Activated naive CD4-positive, alpha-beta T cell treated with Interleukin-2 at 50 U/mL for 16 hours (primary cell): ENCODE measurements at regions not wholly inside any gene's neighbourhood (a gene's known extent, or its start where the extent isn't known, plus 50 kb on each side); places are given as distances from the start of the nearest gene placed in this dataset.

ENCODE experiments used
- DNase-seq: peaks from one replicate; pipeline ENCODE4 v3.0.0-alpha.2; 2020

DNA sequence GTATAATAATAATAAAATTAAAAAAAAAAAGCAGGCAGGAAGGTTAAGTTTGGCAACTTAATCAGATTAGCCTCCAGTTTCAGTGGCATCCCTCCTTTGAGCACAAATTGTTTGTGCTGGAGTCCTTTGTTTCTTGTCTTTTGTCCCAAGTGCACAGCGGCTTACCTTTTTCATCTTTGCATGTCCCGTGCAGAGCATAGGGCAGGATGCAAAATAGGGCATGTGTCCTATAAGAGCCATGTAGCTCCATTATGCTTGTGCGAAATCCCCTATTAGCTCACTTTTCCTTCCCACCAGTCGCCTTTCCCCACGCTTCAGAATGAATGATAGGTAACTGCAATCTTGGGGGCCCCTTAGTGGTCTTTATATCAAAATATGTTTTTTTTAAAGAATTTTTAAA lies 216.8 kb downstream of the TSN start:
- DNase-seq, result no peak

DNA sequence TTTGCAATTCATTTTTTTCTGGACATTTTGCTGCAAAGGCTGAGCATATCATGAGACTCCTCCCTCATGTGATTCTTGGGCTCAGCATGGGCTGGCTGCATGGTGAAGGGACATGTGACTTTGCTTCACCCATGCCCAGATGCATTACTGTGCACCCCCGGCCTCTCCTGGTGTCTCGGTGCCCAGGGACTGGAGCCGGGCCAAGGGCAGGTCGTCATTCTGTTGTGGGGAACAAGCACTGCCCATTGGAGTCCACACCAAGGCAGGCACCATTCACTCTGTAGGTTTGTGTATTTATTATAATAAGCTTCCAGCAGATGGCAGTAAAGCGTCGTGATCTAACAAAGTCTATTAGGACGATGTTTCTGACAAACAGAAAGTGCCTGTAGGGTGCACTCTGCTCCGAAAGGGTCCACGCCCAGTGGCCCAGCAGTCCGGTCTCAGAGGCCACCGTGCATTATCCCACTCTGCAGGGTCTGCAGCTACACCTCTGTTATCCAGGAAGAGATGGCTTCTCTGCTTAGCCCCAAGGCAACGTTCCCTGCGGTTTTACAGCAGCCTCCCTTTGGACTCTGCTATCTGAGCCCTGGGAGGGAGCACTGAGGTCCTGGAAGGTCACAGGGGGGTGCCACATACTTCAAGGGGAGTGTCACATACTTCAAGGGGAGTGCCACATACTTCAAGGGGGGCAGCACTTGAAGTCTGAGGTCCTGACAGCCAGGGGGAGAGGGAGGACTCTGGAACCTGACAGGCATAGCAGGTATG lies 219.6 kb downstream of the TSN start:
- DNase-seq, result peak; percentile 27

- DNase-seq, result no peak
Observed at GRCh38 chr2:121976926-121977325, 221.5 kb downstream of the TSN start.

DNA sequence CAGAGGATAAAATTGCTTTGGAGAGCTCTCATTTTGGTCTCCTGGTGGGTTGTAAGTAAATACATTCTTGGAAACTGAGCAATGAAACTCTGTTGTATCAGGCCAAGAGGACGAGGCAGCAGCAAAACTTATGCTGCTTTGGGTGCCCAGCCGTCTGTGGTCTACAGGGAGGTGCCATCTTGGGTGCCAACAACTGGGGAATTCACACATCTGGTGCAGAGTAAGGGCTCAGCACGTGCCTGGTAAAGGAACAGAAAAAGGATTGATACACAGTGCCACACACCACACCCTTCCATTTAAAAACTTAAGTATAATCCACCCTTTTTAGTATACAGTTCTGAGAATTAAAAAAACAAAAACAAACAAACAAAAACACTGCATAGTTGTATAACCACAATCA lies 221.9 kb downstream of the TSN start:
- DNase-seq, result no peak

DNA sequence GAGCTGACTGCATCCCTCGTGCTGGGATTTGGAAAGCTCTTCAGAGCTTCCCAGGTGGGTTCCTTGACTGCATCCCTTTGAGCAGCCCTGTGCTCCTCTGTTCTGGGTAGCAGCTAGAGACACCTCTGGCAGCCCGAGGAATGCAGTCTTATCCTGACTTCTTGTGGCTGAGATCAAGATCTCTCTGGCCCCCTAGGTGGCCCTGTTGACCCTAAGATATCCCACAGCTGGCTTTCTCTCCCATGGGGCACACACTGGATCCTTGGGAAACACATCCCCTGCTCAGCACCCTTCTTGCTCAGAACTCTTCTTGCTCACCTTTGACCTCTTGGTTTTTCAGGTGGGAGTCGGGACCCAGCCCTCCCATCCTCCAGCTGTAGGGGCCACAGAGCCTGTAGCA lies 237.2 kb downstream of the TSN start:
- DNase-seq, result no peak

GRCh38 chr2:121993682-121994081 lies 238.2 kb downstream of the TSN start:
- DNase-seq, result no peak

DNA sequence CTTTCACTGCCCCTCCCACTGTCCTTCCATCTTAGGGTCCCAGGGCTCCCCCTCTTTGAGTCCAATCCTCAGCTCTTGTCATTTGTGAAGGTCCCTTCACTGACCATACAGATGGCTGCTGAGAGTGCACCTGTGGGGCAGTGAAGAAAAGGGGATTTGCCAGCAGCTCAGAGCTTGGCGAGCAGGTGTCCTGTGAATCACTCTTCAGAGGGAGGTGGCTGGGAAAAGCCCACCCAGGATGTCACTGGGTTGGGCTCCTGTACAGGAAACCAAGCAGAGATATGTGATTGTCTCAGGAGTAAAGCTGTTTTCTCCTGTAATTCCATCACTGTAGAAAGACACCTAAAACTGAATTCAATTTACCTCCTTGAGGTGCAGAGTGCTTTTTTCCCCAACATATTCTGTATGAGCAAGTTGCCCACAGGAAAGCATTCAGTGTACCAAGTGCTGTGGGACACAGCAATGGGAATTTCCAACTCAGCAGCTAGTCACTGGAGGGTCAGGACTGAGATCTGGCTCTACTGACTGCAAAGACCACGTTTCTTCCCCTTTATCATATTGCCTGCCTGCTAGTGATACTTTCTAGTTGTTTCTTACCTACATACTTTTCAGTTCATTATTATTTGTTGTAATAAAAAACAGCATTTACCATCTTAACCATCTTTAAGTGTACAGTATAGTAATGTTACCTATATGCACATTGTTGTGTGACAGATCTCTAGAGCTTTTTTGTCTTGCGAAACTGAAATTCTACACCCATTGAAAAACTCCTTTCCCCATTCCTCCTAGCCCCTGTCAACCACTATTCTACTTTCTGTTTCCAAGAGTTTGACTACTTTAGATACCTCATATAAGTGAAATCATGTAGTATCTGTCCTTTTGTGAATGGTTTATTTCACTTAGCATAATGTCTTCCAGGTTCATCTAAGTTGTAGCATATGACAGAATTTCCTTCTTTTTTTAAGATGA lies 239.1 kb downstream of the TSN start:
- DNase-seq, result no peak

GRCh38 chr2:121998751-121999150 lies 243.3 kb downstream of the TSN start:
- DNase-seq, result no peak

- DNase-seq, result no peak
Observed at GRCh38 chr2:121999264-121999663, 243.8 kb downstream of the TSN start.

DNA sequence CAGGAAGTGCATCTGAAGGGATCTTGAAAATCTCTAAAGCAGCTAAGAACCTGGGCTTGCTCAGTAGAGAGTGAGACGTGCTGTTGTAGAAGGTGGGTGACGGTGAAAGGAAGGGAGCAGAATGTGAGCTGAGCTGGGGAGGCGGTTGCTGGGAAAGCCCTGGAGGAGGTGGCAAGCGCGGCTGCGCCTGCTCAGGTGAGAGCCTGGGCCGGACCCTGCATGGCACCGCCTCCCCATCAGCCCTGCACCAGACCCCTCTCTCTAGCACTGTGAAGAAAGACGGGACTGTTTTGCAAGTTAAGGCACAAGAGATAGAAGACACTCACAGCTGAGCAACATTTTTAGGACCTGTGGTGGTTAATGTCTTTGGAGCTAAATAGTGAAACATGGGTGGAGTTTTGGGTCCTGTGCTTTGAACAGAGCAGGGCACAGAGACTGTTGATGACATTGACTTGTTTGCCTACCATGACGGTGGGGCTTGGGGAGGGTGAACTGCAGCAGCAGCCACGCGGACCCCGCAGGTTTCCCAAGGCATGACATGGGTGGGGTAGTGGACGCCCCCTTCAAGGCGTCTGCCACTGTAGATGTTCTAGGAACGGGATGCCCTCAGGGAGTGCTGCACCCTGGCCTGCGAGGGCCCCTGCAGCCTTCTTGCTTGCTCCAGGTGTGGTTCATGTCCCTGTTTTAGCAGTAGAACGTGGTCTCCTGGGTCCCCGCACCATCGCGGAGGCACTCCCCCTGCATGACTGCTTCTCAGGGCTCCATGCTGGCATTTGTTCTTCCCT lies 245.3 kb downstream of the TSN start:
- DNase-seq, result no peak

DNA sequence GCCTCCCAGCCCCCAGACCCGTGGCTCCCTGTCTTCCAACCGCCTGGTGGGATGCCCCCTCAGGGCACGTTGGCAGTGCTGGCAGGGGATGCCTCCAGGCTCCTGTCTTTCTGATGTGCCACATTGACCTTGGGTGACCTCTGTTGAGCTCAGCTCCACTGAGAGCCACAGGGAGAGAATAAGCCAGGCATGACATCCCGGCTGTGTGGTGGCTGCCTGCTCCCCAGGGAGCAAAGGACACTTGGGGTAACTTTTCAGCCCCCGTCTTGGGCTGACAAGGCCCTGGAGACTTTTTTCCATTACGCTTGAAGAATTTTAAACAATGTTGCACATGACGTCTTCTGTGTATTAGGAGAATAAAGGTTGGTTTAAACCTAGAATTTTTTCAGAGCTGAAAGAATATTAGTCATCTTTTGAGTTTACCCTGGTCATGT lies 246.0 kb downstream of the TSN start:
- no peak for DNase-seq

DNA sequence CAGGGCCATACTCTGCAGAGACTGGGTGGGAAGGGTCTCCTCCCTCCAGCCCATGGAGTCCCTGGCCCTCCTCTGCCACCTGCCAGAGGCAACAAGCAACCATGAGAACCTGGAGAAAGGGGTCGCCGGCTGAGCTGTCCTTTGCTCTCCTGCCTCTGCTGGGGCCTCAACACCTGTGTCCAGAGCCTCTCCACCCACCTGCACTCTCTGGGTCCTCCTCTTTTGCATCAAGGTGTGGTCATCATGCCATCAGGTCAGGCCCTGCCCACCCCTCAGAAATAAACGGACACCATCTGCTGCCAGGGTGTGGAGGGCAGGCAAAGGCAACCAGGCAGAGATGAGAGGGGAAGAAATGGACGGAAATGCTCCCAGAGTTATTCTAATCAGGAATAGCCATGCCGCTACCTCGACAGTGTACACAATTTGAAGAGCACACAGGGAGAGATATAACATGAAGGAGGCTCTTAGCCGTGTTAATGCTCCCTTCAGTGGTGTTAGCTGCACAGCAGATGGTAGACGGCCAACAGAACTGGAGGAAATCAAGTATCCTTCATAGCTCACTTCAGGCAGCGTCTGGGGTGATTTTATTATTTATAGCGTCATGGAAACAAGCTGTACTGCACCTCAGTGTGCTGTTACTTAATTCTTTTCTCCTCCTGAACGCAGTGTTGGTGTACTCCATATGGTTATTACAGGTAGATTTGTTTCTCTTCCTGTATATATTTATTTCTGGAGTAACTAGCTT lies 247.9 kb downstream of the TSN start:
- DNase-seq, result no peak

- DNase-seq, result no peak
Observed at GRCh38 chr2:122007126-122007525, 251.7 kb downstream of the TSN start.

DNA sequence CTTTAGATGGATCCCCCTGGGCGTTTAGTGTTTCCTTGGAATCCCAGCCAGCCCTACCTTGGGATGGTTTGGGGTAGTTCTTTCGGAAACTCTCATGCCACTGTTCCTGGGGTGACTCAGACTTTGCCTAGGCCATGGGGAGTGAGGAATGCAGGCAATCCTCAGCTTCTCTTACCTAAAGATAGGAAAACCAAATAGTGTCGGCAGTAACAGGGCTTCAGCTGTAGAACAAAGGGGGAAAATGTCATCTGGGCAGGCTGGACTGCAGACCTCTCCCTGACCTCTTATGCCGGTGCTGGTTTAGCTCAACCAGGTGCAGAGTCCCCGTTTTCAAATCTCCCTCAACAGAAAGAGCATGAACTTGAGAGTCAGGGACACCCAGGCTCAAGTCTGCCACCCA lies 252.1 kb downstream of the TSN start:
- no peak for DNase-seq

GRCh38 chr2:122009561-122009960 lies 254.1 kb downstream of the TSN start:
- DNase-seq, result no peak

- DNase-seq, result no peak
Observed at GRCh38 chr2:122011493-122012270, 256.2 kb downstream of the TSN start.

GRCh38 chr2:122018736-122019135 lies 263.3 kb downstream of the TSN start:
- no peak for DNase-seq

- no peak for DNase-seq
Observed at GRCh38 chr2:122019724-122020123, 264.3 kb downstream of the TSN start.

DNA sequence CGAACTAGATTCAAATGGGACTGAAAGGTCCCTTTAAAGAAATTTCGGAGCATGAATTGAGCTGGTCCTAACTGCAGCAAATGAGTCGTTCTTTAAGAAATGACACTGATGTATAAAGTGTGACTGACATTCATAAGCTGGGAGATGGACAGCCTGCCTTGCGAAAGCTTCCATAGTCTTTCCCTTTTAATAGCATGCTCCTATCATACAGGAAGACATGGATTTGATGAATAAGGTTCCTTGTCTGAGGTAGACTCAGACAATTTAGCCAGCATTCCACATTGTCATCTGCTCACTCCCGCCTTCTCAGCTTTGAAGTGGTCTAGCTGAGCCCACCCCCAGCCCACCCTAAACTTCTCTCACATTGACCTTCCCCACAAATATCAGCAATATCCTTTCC lies 264.9 kb downstream of the TSN start:
- DNase-seq, result no peak

- no peak for DNase-seq
Observed at GRCh38 chr2:122021941-122022340, 266.5 kb downstream of the TSN start.

DNA sequence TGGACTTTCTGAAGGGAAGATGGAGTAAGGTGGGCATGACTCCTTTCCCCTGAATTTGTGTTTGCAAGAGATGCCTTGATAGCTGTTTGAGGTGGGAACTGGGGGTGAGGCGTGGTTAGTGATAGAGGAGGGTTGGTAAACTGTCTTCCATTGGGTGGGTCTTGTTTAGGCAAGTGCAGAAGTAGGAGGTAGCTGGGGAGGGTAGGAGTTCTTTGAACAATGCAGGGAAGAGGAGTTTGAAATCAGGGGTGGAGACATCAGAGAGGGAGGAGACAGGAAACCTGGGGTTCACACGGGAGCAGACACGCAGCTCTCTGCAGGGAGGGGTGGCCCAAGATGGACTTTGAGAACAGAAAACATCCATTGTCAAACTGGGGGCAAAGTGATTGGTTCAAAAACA lies 267.1 kb downstream of the TSN start:
- no peak for DNase-seq
